Peyer's patch (tissue), 4 donors: ENCODE measurements at regions not wholly inside any gene's neighbourhood (a gene's known extent, or its start where the extent isn't known, plus 50 kb on each side); places are given as distances from the start of the nearest gene placed in this dataset.

ENCODE experiments used
- POLR2A ChIP-seq, 2 donors: fragments of 450-650 bp; IDR thresholded peaks; one replicate each; pipeline ENCODE4 v1.5.1; 2017; ENCODE audit warnings: antibody characterized with exemption in 2 of 2, mild to moderate bottlenecking in 2 of 2, moderate library complexity in 2 of 2
- TF ChIP-seq, protein P1 (sequence below), 6 experiments: fragments of 450-650 bp in 4 of 6; fragments of 200-600 bp in 2 of 6; sonication (generic) in 1 of 6; IDR thresholded peaks; one replicate each; pipeline ENCODE4 v1.5.1; 2017 to 2019; ENCODE audit warnings: antibody characterized with exemption in 6 of 6, mild to moderate bottlenecking in 3 of 6, moderate library complexity in 1 of 6

DNA sequence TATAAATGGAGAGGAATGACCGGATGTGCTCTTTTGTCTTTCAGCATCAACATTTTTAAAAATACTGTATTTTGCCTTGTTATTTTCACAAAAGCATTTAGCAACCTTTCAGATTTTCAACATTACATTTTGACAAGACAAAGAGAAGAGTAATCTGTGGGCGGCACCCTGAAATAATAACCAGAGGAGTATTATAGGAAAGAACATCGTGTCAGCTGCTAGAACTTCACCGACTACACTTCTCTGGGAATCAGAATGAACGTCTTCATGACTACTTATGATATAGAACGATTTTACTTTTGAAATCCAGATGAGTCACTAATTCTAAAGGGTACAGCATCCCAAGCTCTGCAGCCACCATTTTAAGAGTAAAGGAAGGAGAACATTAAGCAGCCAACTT lies 531.5 kb upstream of the FRG1 start:
- TF ChIP-seq, protein P1, sequence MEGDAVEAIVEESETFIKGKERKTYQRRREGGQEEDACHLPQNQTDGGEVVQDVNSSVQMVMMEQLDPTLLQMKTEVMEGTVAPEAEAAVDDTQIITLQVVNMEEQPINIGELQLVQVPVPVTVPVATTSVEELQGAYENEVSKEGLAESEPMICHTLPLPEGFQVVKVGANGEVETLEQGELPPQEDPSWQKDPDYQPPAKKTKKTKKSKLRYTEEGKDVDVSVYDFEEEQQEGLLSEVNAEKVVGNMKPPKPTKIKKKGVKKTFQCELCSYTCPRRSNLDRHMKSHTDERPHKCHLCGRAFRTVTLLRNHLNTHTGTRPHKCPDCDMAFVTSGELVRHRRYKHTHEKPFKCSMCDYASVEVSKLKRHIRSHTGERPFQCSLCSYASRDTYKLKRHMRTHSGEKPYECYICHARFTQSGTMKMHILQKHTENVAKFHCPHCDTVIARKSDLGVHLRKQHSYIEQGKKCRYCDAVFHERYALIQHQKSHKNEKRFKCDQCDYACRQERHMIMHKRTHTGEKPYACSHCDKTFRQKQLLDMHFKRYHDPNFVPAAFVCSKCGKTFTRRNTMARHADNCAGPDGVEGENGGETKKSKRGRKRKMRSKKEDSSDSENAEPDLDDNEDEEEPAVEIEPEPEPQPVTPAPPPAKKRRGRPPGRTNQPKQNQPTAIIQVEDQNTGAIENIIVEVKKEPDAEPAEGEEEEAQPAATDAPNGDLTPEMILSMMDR (IDR thresholded peaks at IDR 0.05): no peak
- TF ChIP-seq POLR2A (IDR thresholded peaks at IDR 0.05): no peak
